CD4-positive, alpha-beta T cell treated with Interleukin-10 for 1 hour (primary cell): ENCODE measurements at regions not wholly inside any gene's neighbourhood (a gene's known extent, or its start where the extent isn't known, plus 50 kb on each side); places are given as distances from the start of the nearest gene placed in this dataset.

Experiments used
- DNase-seq: peaks from one replicate; pipeline ENCODE4 v3.0.0-alpha.2; 2020

DNA sequence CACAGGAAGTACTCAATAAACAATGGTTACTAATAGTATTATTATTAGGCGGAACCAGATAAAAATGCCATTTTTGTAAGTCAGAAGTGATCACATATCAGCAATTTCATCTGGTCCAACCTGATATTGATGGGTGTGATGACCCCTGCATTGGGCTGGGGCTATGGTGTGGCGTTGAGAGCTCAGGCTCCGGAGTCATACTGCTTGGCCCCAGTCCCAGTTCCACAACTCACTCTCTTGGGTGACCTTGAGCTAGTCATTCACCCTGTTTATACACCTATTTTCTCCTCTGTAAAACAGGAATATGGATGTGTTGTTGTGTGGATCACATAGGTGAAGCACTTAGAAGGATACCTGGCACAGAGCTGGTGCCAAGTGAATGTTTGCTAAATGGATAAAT, 229.4 kb upstream of the POU3F1 start:
- DNase-seq: no peak

DNA sequence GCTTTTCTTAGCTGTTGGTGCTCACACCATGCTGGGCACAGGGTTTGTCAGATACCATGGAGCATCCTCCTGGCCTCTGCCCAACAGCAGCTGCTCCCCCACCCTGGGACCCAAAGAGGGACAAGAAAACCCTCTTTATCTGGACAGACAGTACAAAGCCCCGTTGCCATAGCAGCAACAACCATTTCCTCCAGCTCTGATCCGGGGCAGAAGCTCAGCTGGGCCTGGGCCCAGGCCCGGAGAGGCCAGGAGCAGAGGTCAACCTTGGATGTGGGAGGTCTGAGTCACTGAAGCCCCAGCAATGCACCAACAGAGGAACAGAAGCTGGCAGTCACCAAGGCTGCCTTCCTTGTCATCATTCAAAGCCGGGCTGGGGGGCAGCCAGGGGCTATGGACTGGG, 228.4 kb upstream of the POU3F1 start:
- no peak for DNase-seq

DNA sequence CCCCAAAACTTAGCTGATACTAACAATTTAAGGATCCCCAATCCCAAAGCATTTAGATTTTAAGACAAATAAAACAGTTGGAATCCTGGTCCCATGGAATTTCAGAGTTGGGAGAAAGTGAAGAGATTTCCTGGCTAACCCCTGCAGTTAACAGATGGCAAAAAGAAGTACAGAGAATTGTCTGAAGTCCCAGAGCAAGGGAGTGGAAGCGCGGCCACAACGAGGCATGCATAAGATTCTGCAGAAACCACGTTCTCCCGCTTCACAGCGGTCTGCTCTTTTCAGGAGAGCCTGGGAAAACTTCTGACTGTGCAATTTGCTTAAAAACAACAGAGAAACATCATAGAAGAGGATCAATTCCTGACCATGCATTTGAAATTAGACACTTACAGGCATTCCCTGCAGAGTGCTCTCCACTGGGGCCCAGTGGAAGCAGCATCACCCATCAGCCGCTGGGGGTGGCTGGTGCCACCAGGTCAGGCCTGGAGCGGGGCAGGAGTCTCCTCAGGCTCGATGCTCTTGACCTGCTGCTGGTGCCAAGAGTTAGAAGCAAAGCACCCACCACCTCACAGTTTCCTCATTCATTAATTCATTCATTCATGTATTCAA, 226.7 kb upstream of the POU3F1 start:
- no peak for DNase-seq

DNA sequence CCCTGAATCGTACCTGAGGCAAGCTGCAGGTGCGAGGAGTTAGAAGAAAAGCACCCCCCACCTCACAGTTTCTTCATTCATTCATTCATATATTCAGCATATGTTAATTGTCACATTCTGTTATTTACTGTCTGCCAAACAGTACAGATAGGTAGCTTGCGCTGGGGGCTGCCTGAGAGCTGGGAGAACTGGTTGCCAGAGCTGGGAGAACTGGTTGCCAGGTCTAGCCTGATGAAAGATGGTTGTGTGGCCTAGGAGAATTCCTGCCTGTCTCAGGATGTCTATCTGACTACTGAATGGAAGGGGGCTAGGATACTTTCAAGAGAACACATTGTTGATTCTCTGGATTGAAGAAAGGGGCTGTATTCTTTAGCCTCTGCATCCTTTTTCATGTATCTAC, 225.9 kb upstream of the POU3F1 start:
- DNase-seq: no peak

DNA sequence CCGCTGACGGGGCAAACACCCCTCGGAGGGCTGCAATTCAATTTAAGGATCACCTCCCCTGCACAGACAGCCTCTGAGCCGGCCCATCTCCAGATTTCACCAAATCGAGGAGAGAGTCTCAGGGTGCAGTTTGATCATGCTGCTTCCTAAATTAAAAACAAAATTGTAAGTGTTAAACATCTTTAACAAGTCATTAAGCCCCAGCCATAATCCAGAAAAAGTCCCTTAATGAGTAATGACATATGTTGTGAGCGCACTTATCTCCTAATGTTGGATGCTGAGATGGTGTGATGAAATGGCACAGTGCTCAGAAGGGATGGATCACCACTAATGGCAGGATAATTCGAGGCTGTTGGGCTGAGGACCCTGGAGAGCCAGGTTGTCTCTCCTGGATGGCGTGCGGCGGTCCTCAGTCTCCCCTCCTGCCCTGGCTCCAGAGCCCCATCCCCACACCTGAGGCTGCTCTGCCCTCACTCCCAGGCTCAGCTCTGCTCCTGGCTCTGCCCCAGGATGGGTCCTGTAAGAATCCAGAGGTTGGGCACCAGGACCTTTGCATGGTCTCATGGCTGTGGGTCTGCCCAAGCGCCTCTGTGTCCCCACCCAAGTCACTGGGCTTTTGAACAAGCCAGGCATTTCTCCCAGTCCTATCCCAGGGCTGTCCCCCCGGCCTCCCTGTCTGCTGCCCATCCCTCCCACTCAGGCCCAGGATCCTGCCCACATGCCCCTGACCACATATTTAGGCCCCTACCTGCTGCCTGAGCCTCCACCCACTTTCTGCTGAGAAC, 224.4 kb upstream of the POU3F1 start:
- DNase-seq: no peak

DNA sequence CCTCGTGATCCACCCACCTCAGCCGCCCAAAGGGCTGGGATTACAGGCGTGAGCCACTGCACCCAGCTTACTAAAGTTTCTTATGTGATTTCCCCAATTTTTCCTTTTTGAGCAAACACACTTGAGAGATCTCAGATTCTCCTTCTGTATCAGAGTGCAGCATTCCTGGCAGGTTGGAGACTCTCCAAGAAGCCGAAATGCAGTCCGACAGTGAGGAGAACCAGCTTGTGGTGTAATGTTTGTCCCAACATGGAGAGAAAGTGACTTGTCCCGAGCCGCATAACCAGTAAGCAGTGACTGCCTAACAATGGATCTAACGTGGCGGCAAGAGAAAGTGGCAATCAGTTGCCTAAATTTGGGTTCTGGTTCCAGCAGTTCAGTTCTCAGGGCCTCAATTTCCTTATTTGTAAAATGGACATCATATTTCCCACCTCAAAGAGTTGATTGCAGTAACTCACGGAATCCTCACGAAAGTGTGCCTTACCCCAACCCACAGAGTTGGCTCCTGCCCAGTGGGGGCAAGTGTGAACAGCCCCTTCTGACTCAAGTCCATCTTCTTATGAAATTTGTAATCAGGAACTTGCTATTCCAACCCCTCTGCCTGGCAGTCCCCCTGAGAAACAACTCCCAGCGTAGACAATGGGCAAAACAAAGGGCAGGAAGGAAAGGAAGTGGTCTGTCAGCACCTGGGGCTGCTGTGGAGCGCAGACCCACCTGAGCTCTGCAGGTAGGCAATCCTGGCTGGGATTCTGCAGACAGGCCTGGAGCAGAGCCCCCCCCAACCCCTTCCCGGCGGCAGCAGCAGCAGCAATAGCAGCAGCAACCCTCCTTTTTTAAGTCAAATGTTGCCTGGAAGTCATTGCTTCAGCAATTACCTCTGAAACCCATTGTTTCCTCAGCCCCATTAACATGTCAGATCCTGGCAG, 223.6 kb upstream of the POU3F1 start:
- no peak for DNase-seq

DNA sequence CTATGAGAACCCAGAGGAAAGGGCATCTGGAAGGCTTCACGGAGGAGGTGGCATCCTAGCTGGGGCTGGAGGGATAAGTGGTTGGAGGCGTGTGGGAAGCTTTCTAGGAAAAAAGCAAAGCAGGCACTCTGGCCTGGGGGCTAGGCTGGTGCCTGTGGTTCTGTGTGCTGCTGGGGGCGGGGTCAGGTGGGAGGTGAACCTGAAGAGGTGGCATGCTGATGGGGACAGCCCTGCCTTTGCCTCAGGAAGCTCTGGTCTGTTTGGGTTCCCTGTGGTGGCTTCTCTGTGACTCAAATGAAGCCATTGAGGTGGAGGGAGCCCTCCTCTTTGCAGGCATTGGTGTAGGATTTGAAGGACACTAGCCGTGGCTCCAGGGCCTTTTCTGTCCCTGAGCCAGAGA, 221.6 kb upstream of the POU3F1 start:
- DNase-seq: no peak

DNA sequence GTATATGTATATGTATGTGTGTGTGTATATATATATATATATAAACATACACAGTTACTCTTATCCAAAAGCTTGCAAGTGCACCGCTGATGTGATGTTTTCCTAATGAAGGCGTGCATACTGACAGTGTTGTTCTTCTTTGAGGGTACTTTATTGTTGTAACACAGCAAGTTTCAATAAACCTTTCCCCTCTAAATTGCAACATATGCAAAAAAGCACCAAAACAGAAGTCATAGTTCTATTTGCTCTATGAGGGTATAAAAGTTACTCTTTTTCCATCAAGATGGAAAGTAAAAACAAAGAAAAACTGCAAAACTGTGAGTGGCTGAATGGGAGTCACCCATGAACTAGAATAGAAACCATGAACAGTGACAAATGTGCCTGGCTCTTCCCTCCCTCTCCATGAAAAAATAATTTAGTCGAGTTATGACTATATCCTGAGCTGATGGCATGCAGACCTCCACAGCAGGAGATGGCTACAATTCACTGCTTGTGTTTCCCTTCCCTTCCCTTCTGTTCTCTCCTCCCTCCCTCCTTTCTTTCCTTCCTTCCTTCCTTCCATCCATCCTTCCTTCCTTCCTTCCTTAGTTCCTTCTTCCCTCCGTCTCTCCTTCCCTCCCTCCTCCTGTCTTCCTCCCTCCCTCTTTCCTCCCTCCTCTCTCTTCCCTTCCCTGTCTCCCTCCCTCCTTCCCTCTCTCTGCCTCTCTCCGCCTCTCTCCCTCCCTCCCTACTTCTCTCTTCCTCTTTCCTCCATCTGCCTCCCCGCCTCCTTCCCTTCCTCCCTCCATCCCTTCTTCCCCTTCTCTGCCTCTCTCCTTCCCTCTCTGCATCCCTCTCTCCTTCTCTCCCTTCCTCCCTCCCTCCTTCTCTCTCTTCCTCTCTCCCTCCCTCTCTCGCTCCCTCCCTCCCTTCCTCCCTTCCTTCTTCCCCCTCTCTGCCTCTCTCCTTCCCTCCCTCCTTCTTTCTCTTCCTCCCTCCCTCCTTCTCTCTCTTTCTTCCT, 220.7 kb upstream of the POU3F1 start:
- DNase-seq: no peak

DNA sequence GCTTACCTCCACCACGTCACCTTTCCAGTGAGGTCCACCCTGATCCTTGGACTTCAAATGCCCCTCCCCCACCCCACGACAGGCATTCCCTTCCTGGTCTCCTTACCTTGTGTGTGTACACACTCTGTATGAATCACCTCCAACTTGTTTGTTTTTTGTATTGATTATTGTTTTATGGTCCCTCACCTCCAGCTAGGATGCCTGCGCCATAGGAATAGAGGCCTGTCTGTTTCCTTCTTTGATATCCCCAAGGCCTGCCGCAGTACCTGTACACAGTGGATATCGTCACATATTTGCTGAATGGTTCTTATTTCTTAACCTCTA, 219.6 kb upstream of the POU3F1 start:
- no peak for DNase-seq

DNA sequence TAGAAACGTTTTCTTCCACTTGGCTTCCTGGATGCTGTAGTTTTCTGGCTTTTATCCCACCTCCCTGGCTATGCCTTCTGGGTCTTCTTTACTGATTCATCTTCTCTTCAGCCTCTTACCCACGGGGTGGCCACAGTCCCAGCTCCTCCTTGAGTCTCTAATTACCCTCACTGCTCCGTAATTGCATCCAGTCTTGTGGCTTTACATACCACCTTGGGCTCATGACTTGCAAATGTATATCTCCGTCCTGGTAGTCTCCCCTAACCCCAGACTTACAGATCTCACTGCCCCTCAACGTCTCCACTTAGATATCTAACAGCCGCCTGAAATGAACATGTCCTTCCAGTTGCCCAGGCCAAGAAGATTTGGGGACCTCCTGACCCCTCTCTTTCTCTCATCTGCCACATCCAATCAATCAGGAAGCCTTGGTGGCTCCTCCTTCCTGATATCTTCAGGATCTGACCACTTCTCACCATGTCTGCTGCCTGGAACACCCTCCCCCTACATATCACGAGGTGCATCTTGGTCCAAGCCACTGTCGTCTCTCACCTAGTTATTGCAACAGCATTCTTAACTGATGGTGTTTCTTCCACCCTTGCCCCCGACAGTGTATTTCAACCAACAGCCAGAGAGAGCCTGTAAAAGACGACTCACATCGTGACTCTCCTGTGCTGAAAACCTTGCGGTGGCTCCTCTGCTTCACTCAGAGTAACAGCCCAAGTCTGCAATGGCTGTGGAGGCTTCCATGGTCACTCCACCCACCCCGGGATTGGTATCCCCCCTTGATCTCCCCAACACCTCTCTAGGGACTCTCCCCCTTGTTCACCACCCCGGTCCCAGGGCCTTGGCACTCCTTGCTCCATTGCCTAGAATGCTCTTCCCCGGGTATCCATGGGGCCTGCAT, 219.0 kb upstream of the POU3F1 start:
- no peak for DNase-seq

DNA sequence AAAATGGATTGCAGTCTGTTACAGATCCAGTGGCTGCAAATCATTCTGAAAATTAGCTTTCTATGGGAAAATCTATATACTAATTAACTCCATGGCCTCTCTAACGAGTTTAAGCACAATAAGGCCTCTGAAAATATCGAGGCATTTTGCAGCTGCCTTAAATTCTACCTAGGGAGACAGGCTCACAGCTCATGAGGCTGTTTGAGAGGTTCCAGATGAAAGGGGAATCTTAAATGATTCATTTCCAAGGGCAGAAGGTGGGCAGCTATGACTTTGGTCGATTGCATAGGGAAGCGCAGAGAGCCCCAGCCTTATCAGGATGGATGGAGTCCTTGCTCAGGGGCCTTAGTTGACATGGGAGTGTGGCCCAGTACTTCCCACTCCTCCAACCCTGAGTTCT, 216.8 kb upstream of the POU3F1 start:
- DNase-seq: no peak

DNA sequence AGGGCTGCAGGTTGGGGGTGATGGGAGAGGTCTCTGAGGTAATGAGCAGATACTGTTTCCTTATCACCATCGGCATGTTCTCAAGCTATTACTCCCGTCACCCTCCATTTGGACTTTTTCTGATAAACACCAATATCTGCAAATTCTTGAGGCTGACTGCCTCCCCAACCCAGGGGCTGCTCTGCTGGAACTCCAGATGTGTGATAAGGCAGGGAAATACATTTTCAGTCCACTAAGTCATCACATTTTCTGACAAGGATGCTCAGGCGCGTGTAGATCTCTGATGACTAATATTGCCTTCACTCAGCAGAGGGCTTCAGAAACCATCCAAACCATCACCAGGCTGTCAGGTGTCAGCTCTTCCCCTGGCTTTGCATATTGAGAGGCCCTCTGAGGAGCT, 215.0 kb upstream of the POU3F1 start:
- DNase-seq: no peak

DNA sequence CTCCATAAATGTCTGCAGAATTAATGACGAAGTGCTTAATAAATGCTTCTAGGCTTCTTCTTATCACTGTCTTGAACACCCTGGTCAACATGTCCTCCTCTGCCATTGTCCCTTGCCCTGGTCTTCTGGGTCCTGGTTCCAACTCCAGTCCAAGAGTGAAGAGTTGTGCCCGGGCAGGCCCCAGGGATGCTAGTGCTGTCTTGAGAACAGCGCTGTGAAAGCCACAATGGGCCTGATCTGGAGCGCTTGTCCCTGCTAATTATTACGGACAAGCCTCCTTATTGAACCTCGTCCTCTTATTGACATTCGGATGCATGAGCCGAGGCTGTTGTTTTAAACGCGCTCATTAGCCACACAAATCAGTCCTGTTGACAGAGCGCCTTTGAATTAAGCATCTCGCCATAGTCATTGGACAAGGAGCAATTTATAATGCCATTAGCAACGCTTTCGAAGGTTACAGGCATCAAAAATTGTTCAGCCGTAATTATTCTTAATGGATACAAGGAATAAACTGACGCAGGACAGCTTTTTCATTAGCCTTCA, 211.6 kb upstream of the POU3F1 start:
- DNase-seq: no peak

DNA sequence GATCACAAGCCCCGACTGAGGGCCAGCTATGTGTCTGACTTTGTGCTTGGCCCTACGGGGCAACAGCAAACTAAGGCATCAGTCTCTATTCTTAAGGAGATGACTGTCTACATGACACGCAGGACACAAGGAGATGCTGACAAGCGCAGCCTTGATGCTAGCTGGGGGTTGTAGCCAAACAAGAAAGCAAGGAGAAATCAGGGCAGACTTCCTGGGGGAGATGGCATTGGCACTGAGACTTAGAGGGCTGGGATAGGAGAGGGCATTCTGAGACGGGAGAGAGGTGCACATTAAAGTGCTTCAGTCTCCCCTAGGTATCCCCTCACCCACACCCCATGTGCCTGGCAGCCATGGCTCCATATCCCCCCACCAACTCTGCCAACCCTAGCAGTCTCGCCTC, 210.8 kb upstream of the POU3F1 start:
- no peak for DNase-seq

DNA sequence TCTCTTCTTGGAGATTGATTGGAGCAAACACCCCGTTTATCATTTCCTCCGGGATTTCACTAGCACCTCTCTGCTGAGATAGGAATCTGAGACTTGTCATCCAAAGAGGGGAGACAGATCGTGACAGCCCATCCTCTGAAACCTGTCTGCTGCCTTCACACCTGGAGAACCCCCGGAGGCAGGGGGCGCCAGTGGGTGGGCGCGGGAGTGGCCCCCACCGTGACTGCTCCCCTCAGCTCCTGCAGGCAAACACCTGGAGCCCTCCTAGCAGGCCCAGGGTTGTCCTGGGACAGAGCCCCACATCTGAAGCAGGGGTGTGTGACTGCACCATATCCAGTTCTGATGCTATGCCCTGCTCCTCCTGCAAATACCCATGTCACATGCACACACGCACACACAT, 209.5 kb upstream of the POU3F1 start:
- DNase-seq: no peak

DNA sequence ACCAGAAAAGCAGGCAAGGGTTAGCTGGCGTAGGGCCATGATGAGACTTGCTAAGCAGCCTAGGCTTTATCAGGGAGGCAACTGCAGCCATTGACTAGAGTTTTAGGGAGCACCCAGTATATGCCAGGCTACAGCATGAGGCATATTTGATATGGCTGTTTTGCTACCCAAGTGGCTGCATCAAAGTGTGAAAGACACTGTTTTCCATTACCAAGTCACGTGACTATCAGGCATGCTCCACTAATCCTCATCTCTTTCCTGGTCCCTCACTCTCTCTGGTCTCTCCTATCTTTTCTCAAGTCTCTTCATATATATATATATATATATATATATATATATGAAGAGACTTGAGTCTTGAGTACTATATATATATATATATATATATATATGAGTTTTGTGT, 206.7 kb upstream of the POU3F1 start:
- DNase-seq: no peak

DNA sequence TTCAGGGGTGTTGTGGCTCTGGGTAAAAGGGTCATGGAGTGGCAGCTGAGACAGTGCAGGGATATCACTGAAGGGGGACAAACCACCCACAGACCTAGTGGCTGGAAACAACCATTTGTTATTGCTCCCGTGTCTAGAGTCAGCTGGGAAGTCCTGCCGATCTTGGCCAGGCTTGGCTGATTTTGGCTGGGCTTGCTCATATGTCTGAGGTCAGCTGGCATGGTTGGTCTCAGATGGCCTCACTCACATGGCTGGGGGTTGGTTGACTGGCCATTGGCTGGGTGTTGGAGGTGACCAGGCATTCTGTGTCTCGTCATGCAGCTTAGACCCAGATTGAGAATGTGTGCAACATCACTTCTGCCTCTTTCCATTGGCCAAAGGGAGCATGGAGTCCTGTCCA, 203.8 kb upstream of the POU3F1 start:
- no peak for DNase-seq

DNA sequence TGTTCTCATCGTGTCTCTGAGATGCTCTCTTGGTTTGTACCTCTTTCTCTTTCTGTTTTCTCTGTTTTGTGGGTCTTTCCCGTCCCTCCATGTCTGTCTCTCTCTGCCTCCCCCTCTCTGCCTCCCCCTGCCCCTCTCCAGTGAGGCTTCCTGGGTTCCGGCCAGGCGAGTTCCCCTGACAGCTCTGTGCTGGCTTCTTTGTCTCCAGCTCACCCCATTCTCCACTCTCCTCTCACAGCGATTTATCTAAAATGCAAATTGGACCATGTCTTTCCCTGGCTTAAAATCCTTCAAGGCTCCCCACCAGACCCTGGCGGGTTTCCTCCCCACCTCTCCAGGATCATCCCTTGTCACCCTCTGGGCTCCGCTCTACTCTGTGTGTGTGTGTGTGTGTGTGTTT, 202.4 kb upstream of the POU3F1 start:
- DNase-seq: no peak

DNA sequence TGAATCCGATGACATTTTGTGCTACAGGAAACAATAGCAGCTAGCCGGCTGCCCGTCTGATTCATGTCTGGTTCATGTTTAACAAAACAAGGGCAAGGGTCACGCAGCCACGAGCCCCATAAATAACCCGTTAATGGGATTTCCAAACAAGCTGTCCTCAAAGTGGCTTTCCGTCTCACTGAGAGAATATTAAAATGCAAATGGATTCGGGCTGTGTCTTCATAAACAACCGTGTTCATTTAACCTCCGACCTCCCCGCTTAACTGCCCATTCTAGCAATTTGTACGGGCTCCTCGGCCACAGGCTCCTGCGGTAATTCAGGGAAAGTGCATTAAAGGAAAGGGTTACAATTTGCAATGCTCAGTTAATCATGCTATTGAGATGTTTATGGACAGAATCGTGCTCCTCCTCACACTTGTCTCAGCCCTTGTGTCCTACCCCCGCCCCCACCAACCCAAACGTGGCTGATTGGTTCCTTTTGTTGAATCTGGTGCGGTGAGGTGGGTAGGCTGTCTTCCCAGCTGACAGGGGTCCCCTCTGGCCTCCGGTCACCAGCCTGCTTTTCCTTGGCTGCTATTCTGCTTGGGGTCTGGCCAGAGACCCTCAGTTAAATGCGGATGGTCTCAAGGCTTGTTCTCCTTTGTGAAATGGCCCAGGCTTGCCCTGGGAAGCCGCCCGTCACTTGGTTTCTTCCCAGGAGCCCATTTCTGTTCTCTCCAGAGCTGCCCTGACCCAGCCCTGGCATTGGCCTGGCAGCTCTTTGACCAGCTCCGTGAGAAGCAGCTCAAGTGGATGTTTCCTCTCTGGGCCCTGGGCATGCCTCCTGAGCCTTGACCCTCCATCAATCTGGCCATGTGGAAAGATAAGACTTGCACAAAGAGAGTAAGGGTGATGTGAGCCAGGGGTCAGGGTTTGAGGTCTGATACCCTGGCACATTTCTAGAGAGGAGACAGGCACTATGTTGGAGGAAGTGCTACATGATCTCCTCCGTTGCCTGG, 200.7 kb upstream of the POU3F1 start:
- no peak for DNase-seq

DNA sequence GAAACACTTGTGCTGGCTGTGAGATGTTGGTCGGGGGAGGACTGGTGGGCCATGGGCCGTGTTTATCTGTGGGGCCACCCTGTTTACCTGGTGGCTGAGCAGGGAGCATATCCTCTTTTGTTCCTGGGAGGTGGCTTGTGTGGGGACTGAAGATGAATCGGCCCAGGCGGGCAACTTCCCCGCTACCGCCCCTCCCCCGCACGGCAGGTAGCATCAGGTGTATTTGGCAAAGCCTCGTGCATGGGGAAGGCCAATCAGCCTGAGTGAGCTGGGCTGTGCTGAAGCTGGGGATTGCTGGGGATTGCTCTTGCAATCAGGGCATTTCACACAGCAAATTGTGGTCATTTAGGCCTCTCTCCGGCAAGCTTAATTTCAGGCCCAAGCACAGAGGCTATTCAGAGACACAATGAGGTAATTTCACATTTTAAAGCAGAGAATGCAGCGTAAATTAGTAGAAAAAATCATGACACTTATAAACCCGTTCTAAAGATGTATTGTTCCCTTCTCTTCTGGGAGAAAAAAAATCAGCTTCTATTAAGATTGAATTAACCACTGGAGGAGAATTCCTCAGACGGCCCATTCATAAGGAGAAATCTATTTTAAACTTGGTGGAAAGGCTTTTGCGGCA, 197.7 kb upstream of the POU3F1 start:
- DNase-seq: no peak
